GM21786 (cell line): ENCODE measurements at regions not wholly inside any gene's neighbourhood (a gene's known extent, or its start where the extent isn't known, plus 50 kb on each side); places are given as distances from the start of the nearest gene placed in this dataset.

ENCODE experiments used
- ATAC-seq: cut with Tn5 transposase; IDR thresholded peaks from one replicate; pipeline ENCODE4 v1.9.1; 2021; ENCODE audit not compliant: unreplicated experiment

- ATAC-seq, result no peak
Observed at GRCh38 chr5:166172597-166172996, 2118.8 kb upstream of the WWC1 start.

- no peak for ATAC-seq
Observed at GRCh38 chr5:166178411-166179080, 2112.9 kb upstream of the WWC1 start.

- no peak for ATAC-seq
Observed at GRCh38 chr5:166185185-166185584, 2106.3 kb upstream of the WWC1 start.

- no peak for ATAC-seq
Observed at GRCh38 chr5:166188501-166189325, 2102.7 kb upstream of the WWC1 start.

GRCh38 chr5:166192696-166193095 lies 2098.7 kb upstream of the WWC1 start:
- ATAC-seq, result no peak

- no peak for ATAC-seq
Observed at GRCh38 chr5:166195981-166196380, 2095.5 kb upstream of the WWC1 start.

GRCh38 chr5:166200532-166200931 lies 2090.9 kb upstream of the WWC1 start:
- ATAC-seq, result no peak

GRCh38 chr5:166211640-166212039 lies 2079.8 kb upstream of the WWC1 start:
- no peak for ATAC-seq

GRCh38 chr5:166236327-166236726 lies 2055.1 kb upstream of the WWC1 start:
- no peak for ATAC-seq

GRCh38 chr5:166240705-166241104 lies 2050.7 kb upstream of the WWC1 start:
- ATAC-seq, result no peak

GRCh38 chr5:166245556-166245955 lies 2045.9 kb upstream of the WWC1 start:
- no peak for ATAC-seq

- no peak for ATAC-seq
Observed at GRCh38 chr5:166251786-166252185, 2039.7 kb upstream of the WWC1 start.

- ATAC-seq, result no peak
Observed at GRCh38 chr5:166257661-166258060, 2033.8 kb upstream of the WWC1 start.

GRCh38 chr5:166262395-166262794 lies 2029.0 kb upstream of the WWC1 start:
- ATAC-seq, result no peak

GRCh38 chr5:166267907-166268306 lies 2023.5 kb upstream of the WWC1 start:
- ATAC-seq, result no peak

GRCh38 chr5:166270712-166271111 lies 2020.7 kb upstream of the WWC1 start:
- ATAC-seq, result no peak

- no peak for ATAC-seq
Observed at GRCh38 chr5:166276006-166276405, 2015.4 kb upstream of the WWC1 start.

- ATAC-seq, result no peak
Observed at GRCh38 chr5:166279828-166280227, 2011.6 kb upstream of the WWC1 start.

- ATAC-seq, result no peak
Observed at GRCh38 chr5:166281433-166281832, 2010.0 kb upstream of the WWC1 start.

- no peak for ATAC-seq
Observed at GRCh38 chr5:166282939-166283338, 2008.5 kb upstream of the WWC1 start.

GRCh38 chr5:166285361-166285760 lies 2006.1 kb upstream of the WWC1 start:
- no peak for ATAC-seq

GRCh38 chr5:166286832-166287231 lies 2004.6 kb upstream of the WWC1 start:
- no peak for ATAC-seq
